ENCODE measurements at regions not wholly inside any gene's neighbourhood (a gene's known extent, or its start where the extent isn't known, plus 50 kb on each side); places are given as distances from the start of the nearest gene placed in this dataset.

GRCh38 chr16:66143415-66143814 lies 223.1 kb upstream of the CDH5 start:
- Histone ChIP-seq H3K27me3 (replicated peaks in 1 of 4; ENCODE audit: control insufficient read depth in 3 of 4, extremely low read depth in 1 of 4, insufficient read depth in 3 of 4, low read length in 3 of 4) (no peaks in the 10 kb centered on the region), H4K5ac (ENCODE audit: insufficient read length, low read depth, low read length) (no peak overlapping the region), H3K14ac (ENCODE audit: insufficient read length) (no peak overlapping the region), H3K4me1 (replicated peaks in 1 of 4; ENCODE audit: control insufficient read depth in 3 of 4, insufficient read depth in 4 of 4, low read length in 3 of 4) (no peaks in the 10 kb centered on the region; a peak in 2 of 7 replicates), H3K36me3 (ENCODE audit: control insufficient read depth in 2 of 4, insufficient read depth in 4 of 4, low read length in 3 of 4) (no peaks in the 10 kb centered on the region), H3K9me3 (ENCODE audit: insufficient read depth in 2 of 2, low read depth in 1 of 2, low read length in 1 of 2) (no peaks in the 10 kb centered on the region), H2AK5ac (ENCODE audit: low read depth, low read length) (no peak overlapping the region), H3K79me2 (ENCODE audit: control insufficient read depth in 1 of 2, insufficient read depth in 2 of 2, low read length in 2 of 2) (no peaks in the 10 kb centered on the region), H2BK5ac (ENCODE audit: low read depth, low read length) (no peak overlapping the region), H4K8ac (ENCODE audit: extremely low read depth, insufficient read depth, low read length) (no peak overlapping the region), H3K4ac (replicated peaks; ENCODE audit: insufficient read length, low read depth, low read length) (no peak overlapping the region), H3K4me2 (ENCODE audit: insufficient read depth in 1 of 2, low read depth in 2 of 2, low read length in 2 of 2) (no peak overlapping the region), H3K18ac (ENCODE audit: extremely low read depth, low read length) (no peak overlapping the region), H3K79me1 (ENCODE audit: low read depth, low read length) (no peaks in the 10 kb centered on the region), H3K23ac (ENCODE audit: insufficient read length) (no peak overlapping the region), H3K27ac (ENCODE audit: low read depth, low read length) (no peak overlapping the region), H3K9ac (replicated peaks in 1 of 4; ENCODE audit: extremely low read depth in 1 of 4, low read depth in 3 of 4, low read length in 3 of 4) (no peak overlapping the region), H2BK120ac (replicated peaks; ENCODE audit: low read depth, low read length) (no peak overlapping the region), H4K91ac (replicated peaks; ENCODE audit: insufficient read length, low read length) (no peak overlapping the region), H2BK15ac (ENCODE audit: low read length) (no peak overlapping the region), H2AFZ (ENCODE audit: low read length) (no peak overlapping the region), H3K56ac (replicated peaks; ENCODE audit: insufficient read length, low read depth, low read length) (no peak overlapping the region), H2BK20ac (ENCODE audit: low read length) (no peak overlapping the region), H3K4me3 (ENCODE audit: extremely low read depth in 1 of 4, insufficient read depth in 2 of 4, low read depth in 3 of 4, low read length in 4 of 4) (no peak overlapping the region), H4K20me1 (replicated peaks in 1 of 2; ENCODE audit: control insufficient read depth in 1 of 2, insufficient read depth in 2 of 2, low read length in 2 of 2) (no peaks in the 10 kb centered on the region), H2BK12ac (ENCODE audit: low read depth, low read length) (no peak overlapping the region), H3K23me2 (ENCODE audit: low read depth, low read length) (no peaks in the 10 kb centered on the region)
- FAIRE-seq = no peak
- POLR2A ChIA-PET (ENCODE audit: partially characterized antibody) = no interaction called here
- no peak for TF ChIP-seq PHF8 (conservative IDR thresholded peaks at IDR 0.05; ENCODE audit: low read depth, low read length)
- no peak for TF ChIP-seq BACH1 (IDR thresholded peaks at IDR 0.05; ENCODE audit: low read length)
- no peak for TF ChIP-seq TEAD4 (IDR thresholded peaks at IDR 0.05; ENCODE audit: low read depth, low read length)
- no peak for DNase-seq (ENCODE audit: low read depth in 1 of 2, low spot score in 2 of 2)
- 95% methylated on average over 1 of the region's 1 CpG; no CpG with 5 or more reads in 1 of the 2 experiments for WGBS, 2 experiments (ENCODE audit: extremely low coverage in 1 of 2, insufficient coverage in 1 of 2, insufficient read length in 1 of 2, insufficient replicate concordance in 2 of 2, low coverage in 1 of 2, low lambda C conversion rate in 2 of 2, missing lambda C conversion rate in 1 of 2)
- CTCF ChIA-PET (ENCODE audit: partially characterized antibody) = interaction anchor here (1.2 to 1.3 kb wide), 2 partner anchors 11 to 13 kb away, joined by 3 read pairs; no protein-coding TSS in a partner anchor

Measured in H1 (cell line).